Tibial nerve (tissue), 3 donors: ENCODE measurements at regions not wholly inside any gene's neighbourhood (a gene's known extent, or its start where the extent isn't known, plus 50 kb on each side); places are given as distances from the start of the nearest gene placed in this dataset.

Experiments used
- POLR2A ChIP-seq, 2 donors: fragments of 450-650 bp; IDR thresholded peaks; one replicate each; pipeline ENCODE4 v1.6.1; 2017; ENCODE audit warnings: antibody characterized with exemption in 2 of 2, mild to moderate bottlenecking in 2 of 2, moderate library complexity in 2 of 2
- TF ChIP-seq, protein P1 (sequence below), 5 experiments: fragments of 200-600 bp in 3 of 5; fragments of 450-650 bp in 2 of 5; sonication (generic) in 3 of 5; IDR thresholded peaks; one replicate each; pipeline ENCODE4 v1.5.1; 2016 to 2019; ENCODE audit warnings: antibody characterized with exemption in 5 of 5, mild to moderate bottlenecking in 3 of 5, moderate library complexity in 2 of 5

DNA sequence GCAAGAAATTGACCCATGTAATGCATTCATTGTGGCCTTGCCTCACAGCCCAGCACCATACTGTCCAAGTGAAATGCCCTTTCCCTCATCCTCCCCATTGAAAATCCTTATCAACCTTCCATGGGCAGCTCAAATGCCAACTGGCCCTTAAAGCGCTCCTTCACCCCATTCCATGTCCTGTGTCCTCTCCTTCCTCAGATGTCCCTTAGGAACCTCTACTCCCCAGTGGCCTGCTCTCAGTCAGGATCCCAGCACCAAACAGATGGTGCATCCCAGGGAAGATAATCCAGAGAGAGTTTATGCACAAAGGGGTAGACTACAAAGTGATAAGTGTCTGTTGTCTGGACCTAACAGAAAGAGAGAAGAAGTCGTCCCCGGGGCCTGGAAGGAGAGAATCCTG is 407.4 kb upstream of the ZNF507 start:
- TF ChIP-seq, protein P1, sequence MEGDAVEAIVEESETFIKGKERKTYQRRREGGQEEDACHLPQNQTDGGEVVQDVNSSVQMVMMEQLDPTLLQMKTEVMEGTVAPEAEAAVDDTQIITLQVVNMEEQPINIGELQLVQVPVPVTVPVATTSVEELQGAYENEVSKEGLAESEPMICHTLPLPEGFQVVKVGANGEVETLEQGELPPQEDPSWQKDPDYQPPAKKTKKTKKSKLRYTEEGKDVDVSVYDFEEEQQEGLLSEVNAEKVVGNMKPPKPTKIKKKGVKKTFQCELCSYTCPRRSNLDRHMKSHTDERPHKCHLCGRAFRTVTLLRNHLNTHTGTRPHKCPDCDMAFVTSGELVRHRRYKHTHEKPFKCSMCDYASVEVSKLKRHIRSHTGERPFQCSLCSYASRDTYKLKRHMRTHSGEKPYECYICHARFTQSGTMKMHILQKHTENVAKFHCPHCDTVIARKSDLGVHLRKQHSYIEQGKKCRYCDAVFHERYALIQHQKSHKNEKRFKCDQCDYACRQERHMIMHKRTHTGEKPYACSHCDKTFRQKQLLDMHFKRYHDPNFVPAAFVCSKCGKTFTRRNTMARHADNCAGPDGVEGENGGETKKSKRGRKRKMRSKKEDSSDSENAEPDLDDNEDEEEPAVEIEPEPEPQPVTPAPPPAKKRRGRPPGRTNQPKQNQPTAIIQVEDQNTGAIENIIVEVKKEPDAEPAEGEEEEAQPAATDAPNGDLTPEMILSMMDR (IDR thresholded peaks at IDR 0.05) = no peak
- no peak for TF ChIP-seq POLR2A (IDR thresholded peaks at IDR 0.05)
